HCEC 1CT (cell line): ENCODE measurements at regions not wholly inside any gene's neighbourhood (a gene's known extent, or its start where the extent isn't known, plus 50 kb on each side); places are given as distances from the start of the nearest gene placed in this dataset.
"Not testable (repeated sequence)": the region's sequence is repeated elsewhere in the genome, so short reads cannot be mapped to it uniquely, and the experiment has no call there.

Experiments
- DNase-seq: peaks from one replicate; pipeline ENCODE4 v3.0.0-alpha.2; 2017

DNA sequence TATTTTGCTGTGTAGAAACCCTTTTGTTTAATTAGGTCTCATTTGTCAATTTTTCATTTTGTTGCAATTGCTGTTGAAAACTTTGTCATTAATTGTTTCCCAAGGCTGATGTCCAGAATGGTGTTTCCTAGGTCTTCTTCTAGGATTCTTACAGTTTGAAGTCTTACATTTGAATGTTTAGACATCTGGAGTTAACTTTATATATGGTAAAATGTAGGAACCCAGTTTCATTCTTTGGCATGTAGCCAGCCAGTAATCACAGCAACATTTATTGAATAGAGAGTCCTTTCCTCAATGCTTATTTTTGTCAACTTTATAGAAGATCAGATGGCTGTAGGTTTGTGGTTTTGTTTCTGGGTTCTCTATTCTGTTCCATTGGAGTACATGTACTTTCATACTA, 1290.8 kb upstream of the CDH9 start:
- DNase-seq: no peak

DNA sequence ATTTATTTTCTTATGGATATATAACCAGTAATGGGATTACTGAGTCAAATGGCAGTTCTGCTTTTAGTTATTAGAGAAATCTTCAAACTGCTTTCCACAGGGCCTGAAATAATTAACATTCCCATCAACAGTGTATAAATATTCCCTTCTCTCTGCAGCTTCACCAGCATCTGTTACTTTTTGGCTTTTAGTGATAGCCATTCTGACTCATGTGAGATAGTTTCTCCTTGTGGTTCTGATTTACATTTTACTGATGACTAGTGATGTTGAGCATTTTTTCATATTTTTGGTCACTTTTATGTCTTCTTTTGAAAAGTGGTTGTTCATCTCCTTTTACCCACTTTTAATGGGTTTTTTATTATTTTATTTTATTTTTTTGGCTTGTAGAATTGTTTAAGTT, 1290.3 kb upstream of the CDH9 start:
- DNase-seq: peak; percentile 77

DNA sequence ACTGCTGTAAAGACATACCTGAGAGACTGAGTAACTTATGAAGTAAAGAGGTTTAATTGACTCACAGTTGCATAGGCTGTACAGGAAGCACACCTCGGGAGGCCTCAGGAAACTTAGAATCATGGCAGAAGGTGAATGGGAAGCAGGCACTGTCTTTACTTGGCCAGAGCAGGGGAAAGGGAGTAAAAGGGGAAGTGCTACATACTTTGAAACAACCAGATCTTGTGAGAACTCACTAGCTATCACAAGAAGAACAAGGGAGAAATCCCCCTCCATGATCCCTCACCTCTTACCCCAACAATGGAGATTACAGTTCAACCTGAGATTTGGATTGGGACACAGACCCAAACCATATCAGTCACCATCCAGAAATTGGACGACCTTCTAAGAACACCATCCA, 1285.8 kb upstream of the CDH9 start:
- no peak for DNase-seq

GRCh38 chr5:28313953-28314352, 1275.6 kb upstream of the CDH9 start:
- no peak for DNase-seq

DNA sequence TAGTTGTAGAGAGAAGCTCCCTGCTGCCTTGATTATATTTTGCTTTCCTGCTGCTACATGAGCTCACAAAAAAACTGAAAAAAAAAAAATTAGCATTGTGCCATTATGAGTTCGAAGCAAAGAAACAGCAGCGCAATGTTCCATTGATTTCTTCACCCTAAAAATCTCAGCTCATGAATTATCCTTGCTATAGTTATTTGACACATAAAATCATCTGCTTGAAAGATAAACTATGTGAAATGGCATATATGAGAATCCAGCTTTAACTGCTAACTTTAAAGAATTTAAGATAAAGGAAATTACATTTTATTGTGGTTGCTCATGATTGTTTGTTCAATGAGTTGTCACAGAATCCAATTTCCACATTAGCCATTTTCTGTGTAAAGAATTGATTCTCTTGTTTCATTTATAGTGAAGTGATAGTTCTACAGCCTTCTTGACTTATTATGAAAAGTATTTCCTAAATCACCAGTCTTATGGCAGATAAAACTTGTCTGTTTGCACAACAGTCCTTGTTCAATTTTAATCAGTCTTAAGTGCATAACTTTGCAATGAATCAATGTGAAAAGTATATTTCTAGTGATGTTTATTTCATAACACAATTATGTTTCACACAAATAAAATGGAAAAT, 1275.0 kb upstream of the CDH9 start:
- peak; percentile 52 for DNase-seq

- no peak for DNase-seq
These were observed 1272.3 kb upstream of the CDH9 start for GRCh38 chr5:28310696-28311095.

GRCh38 chr5:28305891-28306290, 1267.5 kb upstream of the CDH9 start:
- peak; percentile 53 for DNase-seq

DNA sequence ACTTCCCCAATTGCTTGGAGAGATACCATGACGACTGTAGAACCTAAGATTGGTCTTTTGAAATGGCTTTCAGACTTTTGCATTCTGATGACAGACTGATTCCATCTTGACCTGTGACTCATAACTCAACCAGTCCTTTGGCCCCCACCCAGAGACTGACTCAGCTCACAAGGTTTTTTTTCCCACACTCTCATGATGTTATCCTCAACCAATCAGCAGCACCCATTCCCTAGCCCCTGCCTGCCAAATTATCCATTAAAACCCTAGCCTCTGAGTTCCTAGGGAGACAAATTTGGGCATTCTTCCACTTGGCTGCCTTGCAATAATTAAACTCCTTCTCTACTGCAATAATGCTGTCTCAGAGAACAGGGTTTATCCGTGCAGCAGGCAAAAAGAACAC, 1263.3 kb upstream of the CDH9 start:
- peak; percentile 91 for DNase-seq

DNA sequence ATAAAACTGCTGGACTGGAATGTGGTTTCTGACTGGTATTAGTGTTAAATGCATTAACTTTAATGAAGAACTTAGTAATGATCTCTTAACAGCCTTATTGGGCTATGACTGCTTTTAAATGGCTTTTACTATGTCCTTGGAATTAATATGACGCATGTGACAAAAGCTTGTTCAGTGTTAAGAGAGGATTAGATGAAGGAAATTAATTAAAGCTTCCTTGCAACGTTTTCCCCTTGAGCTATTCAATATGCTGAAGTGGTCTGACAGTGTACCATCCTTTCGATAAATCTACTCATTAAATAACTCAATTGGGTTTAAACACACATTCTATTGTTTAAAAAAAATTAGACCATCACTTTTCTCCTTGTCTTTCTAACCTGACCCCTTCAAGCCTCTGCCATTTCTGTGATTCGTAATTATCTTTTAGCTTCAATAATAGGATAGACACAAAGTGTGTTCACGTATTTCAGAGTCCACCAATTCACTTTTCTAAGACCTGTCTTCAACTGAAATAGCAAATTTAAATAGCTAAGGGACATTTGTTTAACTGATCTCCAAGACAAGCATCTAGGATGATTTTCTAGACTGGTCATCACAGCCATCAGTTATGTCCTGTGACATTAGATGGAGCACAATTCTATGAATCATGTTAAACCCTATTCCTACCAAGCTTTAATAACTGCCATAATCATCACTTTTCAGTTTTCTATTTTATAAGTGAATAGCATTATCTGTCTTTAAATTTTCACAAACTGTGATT, 1258.0 kb upstream of the CDH9 start:
- DNase-seq: no peak

GRCh38 chr5:28287021-28287420, 1248.6 kb upstream of the CDH9 start:
- not testable (repeated sequence) for DNase-seq

DNA sequence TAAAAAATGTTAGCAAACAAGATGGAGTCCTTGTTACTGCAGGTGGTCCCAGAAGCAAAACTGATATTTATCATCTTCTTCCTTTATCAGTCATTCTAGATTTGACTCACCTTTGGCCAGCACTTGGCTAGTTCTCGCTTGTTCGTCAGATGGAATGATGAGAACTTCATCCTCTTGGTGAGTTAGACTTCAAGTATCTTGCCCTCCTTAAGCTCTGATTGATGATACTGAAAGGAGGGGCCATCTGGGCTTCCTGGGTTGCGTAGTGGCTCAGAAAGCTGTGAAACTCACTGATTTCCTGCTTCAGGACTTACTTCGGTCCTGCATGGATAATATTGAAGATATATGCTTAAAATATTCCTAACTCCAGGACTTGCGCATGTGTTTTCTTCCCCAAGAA, 1248.2 kb upstream of the CDH9 start:
- DNase-seq: peak; percentile 75

- DNase-seq: no peak
These were observed 1246.4 kb upstream of the CDH9 start for GRCh38 chr5:28284788-28285187.

GRCh38 chr5:28281351-28281750, 1243.0 kb upstream of the CDH9 start:
- DNase-seq: peak; percentile 88

DNA sequence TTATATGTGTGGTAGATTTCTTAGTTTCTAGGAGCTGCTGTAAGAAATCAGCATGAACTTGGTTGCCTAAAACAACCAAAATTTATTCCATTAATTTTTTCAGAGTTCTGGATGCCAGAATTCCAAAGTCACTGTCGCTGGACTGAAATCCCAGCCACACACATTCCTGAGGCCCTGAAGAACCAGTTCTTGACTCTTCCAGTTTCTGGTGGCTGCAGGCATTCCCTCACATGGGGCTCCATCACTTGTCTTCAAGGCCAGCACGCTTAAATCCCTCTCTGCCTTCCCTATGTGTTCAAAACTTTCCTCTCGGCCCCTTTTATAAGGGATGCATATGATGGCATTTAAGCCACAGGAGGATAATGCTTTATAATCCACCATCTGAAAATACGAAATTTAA, 1237.5 kb upstream of the CDH9 start:
- no peak for DNase-seq

DNA sequence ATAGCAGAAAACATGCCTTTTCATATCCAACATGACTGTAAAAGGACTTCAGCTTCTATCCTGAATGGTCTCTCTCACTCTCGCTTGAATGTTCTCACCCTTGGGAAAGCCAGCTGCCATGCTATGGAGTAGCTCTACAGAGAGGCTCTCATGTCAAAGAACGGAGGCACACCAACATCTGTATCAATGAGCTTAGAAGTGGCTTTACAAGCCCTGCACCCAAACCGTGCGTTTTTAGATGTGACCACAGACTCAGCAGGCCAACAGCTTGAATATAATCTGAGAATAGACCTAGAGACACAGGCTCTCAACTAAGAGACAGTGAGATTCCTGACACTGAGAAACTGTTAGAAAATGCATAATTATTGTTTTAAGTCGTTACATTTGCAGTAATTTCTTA, 1231.6 kb upstream of the CDH9 start:
- no peak for DNase-seq

- DNase-seq: no peak
These were observed 1227.5 kb upstream of the CDH9 start for GRCh38 chr5:28265877-28266276.

DNA sequence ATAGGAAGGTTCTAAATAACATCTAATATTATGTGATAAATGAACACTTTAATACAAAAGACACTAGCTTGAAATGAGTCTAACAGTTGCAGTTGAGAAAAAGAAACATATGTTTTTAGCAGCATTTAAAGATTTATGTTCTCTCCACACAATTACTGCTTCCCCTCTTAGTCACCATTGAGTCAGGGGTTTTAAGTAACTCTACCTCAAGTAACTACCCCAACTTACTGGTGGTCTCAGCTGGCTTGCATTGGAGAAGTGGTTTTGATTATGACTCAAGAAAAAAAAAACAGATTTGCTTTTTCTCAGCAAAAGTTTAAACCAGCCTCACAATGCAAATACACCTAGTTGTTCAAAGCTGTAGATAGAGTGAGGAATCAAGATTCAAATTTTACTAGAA, 1216.5 kb upstream of the CDH9 start:
- peak; percentile 90 for DNase-seq

DNA sequence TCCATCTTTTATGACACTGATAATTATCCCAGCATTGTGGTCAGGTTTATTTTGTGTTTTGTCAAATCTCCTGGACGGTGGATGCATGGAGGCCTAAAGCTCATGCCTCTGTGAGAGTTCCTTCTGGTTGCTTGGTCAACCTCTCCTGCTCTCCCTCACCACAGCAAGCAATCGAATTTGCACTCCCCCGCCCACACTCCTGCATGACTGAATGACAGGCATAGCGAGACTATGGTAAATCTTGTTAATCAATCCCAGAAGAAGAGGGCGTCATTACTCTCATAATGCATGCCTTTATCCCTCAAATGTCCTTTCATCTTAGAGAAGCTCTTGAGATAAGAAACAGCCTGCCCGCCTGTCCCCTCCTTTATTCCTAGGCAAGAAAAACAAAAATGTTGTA, 1215.0 kb upstream of the CDH9 start:
- DNase-seq: no peak

DNA sequence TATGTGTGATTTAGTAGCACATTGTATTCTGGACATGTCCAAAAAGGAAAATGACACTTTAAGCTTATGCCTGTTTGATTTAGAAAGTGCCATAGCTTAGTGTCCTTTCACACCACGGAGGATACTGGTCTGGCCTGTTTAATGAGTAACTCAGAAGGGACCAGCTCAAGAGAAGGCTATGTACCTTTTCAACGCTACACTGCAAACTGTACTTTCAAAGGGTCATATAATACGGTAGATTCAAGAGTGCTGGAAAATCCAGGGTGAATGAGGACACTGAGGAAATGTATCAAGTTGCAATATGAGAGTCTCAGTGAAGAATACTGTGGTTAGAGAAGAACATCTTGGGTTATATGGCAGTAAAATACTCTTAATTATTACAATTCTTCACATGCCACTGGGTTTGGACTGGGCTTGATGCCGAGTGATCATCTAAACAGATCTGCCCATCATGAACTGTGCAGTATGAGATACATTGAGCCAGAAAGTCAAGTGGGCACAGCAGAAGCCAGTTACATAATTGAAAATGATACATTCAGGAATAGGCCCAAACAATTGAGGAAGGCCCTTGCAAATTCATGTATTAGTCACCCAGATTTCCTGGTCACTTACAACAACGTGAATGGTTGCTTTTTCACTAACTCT, 1211.5 kb upstream of the CDH9 start:
- DNase-seq: peak; percentile 79

GRCh38 chr5:28234356-28234968, 1196.1 kb upstream of the CDH9 start:
- peak; percentile 40 for DNase-seq

DNA sequence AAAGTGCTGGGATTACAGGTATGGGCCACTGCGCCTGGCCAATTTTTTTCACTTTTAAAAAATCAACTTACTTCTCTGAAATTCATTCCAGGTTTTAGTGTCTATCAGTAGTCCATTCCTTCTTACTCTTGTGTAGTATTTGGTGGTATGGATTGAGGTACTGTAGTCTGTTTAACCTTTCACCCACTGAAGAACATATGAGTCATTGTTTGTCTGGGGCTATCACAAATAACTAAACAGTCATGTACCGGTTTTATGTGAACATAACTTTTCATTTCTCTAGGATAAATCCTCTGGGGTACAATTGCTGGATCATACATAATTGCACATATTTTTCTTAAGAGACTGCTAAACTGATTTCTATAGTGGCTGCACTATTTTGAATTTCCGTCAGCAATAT, 1188.0 kb upstream of the CDH9 start:
- peak; percentile 23 for DNase-seq

DNA sequence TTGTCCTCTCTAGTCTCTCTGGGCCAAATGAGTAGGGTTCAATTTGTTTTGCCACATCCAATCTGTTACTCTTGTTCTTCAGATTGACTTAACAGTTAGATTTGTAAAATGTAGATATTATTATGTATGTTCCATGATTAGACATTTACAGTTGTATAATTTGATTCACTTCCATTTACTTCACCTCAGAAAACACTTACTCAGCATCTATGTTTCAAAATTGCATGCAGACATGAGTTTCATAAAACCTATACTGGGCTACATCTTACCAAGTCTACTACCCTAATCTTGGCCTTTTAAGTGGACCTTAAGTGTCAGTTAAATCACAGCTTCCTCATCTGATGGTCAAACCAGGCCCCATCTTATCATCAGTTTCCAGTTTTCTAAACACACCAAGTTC, 1181.2 kb upstream of the CDH9 start:
- no peak for DNase-seq

- DNase-seq: no peak
These were observed 1179.3 kb upstream of the CDH9 start for GRCh38 chr5:28217695-28218094.

DNA sequence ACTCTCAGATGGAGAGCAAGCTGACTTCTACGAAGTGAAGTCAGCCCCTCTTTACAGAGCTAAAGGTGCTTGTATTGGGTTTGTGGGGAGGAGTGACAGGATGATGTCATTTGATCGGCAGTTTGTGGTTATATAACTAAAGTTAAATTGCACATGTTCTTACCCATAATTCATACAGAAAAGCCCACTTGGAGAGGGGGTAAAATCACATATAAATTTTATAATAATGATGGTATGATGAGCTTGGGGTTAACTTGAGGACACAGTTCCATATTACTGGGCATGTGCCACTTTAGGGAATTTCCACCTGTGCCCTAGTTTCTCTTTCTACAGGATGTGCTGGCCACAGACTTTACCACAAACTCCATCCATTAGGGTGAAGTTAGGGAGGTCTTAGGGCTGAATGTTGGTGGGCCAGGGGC, 1178.6 kb upstream of the CDH9 start:
- DNase-seq: no peak
